SU-DHL-6 (cell line): ENCODE measurements at regions not wholly inside any gene's neighbourhood (a gene's known extent, or its start where the extent isn't known, plus 50 kb on each side); places are given as distances from the start of the nearest gene placed in this dataset.

Experiments
- CTCF ChIP-seq: fragments of 200-600 bp; sonication (generic); IDR thresholded peaks from one replicate; pipeline ENCODE4 v1.5.1; 2017; ENCODE audit warnings: antibody characterized with exemption, mild to moderate bottlenecking, low read length, moderate library complexity; ENCODE audit not compliant: insufficient read depth, poor library complexity, severe bottlenecking
- EZH2phosphoT487 ChIP-seq: fragments of 200-600 bp; sonication (generic), shearing (Covaris generic); conservative IDR thresholded peaks from 2 replicates; pipeline ENCODE4 v1.6.1; 2018; ENCODE audit warnings: mild to moderate bottlenecking, antibody characterized with exemption, low read length, moderate library complexity, mixed read lengths

GRCh38 chr6:80441131-80441530 is 334.7 kb downstream of the BCKDHB start:
- TF ChIP-seq CTCF (no peak), EZH2phosphoT487 (no peak)
